ENCODE measurements at regions not wholly inside any gene's neighbourhood (a gene's known extent, or its start where the extent isn't known, plus 50 kb on each side); places are given as distances from the start of the nearest gene placed in this dataset.

DNA sequence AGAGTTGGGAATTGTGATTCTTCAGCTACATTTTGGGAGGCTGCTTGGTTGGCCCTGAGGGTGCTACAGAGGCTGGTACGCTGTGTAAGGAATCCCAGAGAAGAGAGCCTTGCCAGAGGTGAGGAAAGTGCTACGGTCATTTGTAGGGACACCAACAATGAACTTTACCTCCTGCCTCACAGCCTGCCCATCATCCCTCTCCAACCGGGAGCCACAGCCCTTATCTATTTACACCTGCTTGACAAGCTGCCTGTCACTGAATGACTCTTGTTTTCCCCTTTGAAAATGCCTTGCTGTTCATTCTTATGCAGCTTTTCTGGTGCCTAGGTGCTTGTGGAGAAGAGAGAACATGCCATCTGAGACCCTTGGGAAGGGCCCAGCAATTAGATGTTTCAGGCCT is 110.8 kb downstream of the PCSK1 start:
- CTCF ChIA-PET, result interaction anchor here (3.6 kb wide), 1 partner anchor 14 kb away, joined by 33 read pairs; no protein-coding TSS in a partner anchor
- Histone ChIP-seq H3K9me3 (replicated peaks; ENCODE audit: control insufficient read depth, insufficient read depth, low read length) (no peaks in the 10 kb centered on the region; the same call in 2 of the 3 replicates), H3K4me1 (ENCODE audit: control insufficient read depth, insufficient read depth, low read length) (peaks cover 4% of the 10 kb centered on the region; the same call in 1 of the 2 replicates), H3K4me3 (no peak overlapping the region), H3K36me3 (ENCODE audit: control insufficient read depth in 2 of 2, insufficient read depth in 2 of 2, low read length in 1 of 2) (no peaks in the 10 kb centered on the region), H3K4me2 (ENCODE audit: control insufficient read depth, insufficient read depth) (no peak overlapping the region), H2AFZ (ENCODE audit: control insufficient read depth, low read depth, low read length) (no peak overlapping the region), H4K20me1 (ENCODE audit: control insufficient read depth, insufficient read depth) (no peaks in the 10 kb centered on the region), H3K79me2 (ENCODE audit: control insufficient read depth, insufficient read depth, low read length) (no peaks in the 10 kb centered on the region), H3K27ac (ENCODE audit: control insufficient read depth, insufficient read depth) (no peak overlapping the region), H3K9ac (ENCODE audit: control insufficient read depth, insufficient read depth, low read length) (no peak overlapping the region), H3K27me3 (replicated peaks in 1 of 2; ENCODE audit: control insufficient read depth in 2 of 2, insufficient read depth in 2 of 2, low read length in 1 of 2) (no peaks in the 10 kb centered on the region)
- intact Hi-C loops (cut with micrococcal nuclease; ENCODE audit: unreplicated experiment), result no loop called here
- WGBS (ENCODE audit: insufficient coverage, insufficient replicate concordance, low lambda C conversion rate, missing lambda C conversion rate), result 85% methylated on average over 2 of the region's 3 CpGs
- ATAC-seq, result no peak
- in situ Hi-C loops (cut with MboI), result no loop called here
- no peak for FAIRE-seq
- SMC1A ChIA-PET (ENCODE audit: uncharacterized antibody, unreplicated experiment), result interaction anchor here (1.1 kb wide), 1 partner anchor 14 kb away, joined by 4 read pairs; no protein-coding TSS in a partner anchor
- no TSS peak for BruUV-seq (replicated peaks)
- RAD21 ChIA-PET (ENCODE audit: unreplicated experiment), result no interaction called here
- DNase-seq (ENCODE audit: low read depth, low spot score), result no peak
- POLR2A ChIA-PET, result no interaction called here
- TF ChIP-seq MYC (IDR thresholded peaks at IDR 0.05; ENCODE audit: insufficient read depth, insufficient read length, insufficient replicate concordance, low read length, severe bottlenecking) (no peak), NFYA (IDR thresholded peaks at IDR 0.05; ENCODE audit: borderline replicate concordance, low read depth, low read length) (no peak), ZBED1 (IDR thresholded peaks at IDR 0.05; ENCODE audit: borderline replicate concordance) (no peak), STAT3 (IDR thresholded peaks at IDR 0.05; ENCODE audit: low read depth, low read length) (no peak), KDM1A (IDR thresholded peaks at IDR 0.05; ENCODE audit: borderline replicate concordance) (no peak), JUND (IDR thresholded peaks at IDR 0.05; ENCODE audit: low read depth, low read length) (no peak), RAD51 (IDR thresholded peaks at IDR 0.05) (no peak), TCF7 (IDR thresholded peaks at IDR 0.05; ENCODE audit: borderline replicate concordance) (no peak), ZNF622 (IDR thresholded peaks at IDR 0.05) (no peak), JUNB (IDR thresholded peaks at IDR 0.05) (no peak)
- TF ChIP-seq, protein P1, sequence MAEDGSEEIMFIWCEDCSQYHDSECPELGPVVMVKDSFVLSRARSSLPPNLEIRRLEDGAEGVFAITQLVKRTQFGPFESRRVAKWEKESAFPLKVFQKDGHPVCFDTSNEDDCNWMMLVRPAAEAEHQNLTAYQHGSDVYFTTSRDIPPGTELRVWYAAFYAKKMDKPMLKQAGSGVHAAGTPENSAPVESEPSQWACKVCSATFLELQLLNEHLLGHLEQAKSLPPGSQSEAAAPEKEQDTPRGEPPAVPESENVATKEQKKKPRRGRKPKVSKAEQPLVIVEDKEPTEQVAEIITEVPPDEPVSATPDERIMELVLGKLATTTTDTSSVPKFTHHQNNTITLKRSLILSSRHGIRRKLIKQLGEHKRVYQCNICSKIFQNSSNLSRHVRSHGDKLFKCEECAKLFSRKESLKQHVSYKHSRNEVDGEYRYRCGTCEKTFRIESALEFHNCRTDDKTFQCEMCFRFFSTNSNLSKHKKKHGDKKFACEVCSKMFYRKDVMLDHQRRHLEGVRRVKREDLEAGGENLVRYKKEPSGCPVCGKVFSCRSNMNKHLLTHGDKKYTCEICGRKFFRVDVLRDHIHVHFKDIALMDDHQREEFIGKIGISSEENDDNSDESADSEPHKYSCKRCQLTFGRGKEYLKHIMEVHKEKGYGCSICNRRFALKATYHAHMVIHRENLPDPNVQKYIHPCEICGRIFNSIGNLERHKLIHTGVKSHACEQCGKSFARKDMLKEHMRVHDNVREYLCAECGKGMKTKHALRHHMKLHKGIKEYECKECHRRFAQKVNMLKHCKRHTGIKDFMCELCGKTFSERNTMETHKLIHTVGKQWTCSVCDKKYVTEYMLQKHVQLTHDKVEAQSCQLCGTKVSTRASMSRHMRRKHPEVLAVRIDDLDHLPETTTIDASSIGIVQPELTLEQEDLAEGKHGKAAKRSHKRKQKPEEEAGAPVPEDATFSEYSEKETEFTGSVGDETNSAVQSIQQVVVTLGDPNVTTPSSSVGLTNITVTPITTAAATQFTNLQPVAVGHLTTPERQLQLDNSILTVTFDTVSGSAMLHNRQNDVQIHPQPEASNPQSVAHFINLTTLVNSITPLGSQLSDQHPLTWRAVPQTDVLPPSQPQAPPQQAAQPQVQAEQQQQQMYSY (CRISPR knock-in tag; IDR thresholded peaks at IDR 0.05), result no peak
- TF ChIP-seq, protein P2, sequence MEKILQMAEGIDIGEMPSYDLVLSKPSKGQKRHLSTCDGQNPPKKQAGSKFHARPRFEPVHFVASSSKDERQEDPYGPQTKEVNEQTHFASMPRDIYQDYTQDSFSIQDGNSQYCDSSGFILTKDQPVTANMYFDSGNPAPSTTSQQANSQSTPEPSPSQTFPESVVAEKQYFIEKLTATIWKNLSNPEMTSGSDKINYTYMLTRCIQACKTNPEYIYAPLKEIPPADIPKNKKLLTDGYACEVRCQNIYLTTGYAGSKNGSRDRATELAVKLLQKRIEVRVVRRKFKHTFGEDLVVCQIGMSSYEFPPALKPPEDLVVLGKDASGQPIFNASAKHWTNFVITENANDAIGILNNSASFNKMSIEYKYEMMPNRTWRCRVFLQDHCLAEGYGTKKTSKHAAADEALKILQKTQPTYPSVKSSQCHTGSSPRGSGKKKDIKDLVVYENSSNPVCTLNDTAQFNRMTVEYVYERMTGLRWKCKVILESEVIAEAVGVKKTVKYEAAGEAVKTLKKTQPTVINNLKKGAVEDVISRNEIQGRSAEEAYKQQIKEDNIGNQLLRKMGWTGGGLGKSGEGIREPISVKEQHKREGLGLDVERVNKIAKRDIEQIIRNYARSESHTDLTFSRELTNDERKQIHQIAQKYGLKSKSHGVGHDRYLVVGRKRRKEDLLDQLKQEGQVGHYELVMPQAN (conservative IDR thresholded peaks at IDR 0.05), result no peak
- TF ChIP-seq, protein P3, sequence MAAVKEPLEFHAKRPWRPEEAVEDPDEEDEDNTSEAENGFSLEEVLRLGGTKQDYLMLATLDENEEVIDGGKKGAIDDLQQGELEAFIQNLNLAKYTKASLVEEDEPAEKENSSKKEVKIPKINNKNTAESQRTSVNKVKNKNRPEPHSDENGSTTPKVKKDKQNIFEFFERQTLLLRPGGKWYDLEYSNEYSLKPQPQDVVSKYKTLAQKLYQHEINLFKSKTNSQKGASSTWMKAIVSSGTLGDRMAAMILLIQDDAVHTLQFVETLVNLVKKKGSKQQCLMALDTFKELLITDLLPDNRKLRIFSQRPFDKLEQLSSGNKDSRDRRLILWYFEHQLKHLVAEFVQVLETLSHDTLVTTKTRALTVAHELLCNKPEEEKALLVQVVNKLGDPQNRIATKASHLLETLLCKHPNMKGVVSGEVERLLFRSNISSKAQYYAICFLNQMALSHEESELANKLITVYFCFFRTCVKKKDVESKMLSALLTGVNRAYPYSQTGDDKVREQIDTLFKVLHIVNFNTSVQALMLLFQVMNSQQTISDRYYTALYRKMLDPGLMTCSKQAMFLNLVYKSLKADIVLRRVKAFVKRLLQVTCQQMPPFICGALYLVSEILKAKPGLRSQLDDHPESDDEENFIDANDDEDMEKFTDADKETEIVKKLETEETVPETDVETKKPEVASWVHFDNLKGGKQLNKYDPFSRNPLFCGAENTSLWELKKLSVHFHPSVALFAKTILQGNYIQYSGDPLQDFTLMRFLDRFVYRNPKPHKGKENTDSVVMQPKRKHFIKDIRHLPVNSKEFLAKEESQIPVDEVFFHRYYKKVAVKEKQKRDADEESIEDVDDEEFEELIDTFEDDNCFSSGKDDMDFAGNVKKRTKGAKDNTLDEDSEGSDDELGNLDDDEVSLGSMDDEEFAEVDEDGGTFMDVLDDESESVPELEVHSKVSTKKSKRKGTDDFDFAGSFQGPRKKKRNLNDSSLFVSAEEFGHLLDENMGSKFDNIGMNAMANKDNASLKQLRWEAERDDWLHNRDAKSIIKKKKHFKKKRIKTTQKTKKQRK (IDR thresholded peaks at IDR 0.05; ENCODE audit: low read depth, low read length), result no peak
- TF ChIP-seq, protein P4, sequence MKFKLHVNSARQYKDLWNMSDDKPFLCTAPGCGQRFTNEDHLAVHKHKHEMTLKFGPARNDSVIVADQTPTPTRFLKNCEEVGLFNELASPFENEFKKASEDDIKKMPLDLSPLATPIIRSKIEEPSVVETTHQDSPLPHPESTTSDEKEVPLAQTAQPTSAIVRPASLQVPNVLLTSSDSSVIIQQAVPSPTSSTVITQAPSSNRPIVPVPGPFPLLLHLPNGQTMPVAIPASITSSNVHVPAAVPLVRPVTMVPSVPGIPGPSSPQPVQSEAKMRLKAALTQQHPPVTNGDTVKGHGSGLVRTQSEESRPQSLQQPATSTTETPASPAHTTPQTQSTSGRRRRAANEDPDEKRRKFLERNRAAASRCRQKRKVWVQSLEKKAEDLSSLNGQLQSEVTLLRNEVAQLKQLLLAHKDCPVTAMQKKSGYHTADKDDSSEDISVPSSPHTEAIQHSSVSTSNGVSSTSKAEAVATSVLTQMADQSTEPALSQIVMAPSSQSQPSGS (IDR thresholded peaks at IDR 0.05; ENCODE audit: low read length), result no peak
